AG09309 (cell line): ENCODE measurements at regions not wholly inside any gene's neighbourhood (a gene's known extent, or its start where the extent isn't known, plus 50 kb on each side); places are given as distances from the start of the nearest gene placed in this dataset.

Experiments used
- DNase-seq: peaks from one replicate; pipeline ENCODE4 v3.0.0-alpha.2; 2010; ENCODE audit warnings: low read depth
- H3K4me3 ChIP-seq: 2 replicates; pipeline ENCODE4 v1.5.1; 2011; ENCODE audit warnings: mild to moderate bottlenecking, low read depth, low read length, moderate library complexity; ENCODE audit not compliant: control insufficient read depth
- TF ChIP-seq, protein P1 (sequence below): IDR thresholded peaks from 2 replicates; pipeline ENCODE4 v1.5.1; 2011; ENCODE audit warnings: mild to moderate bottlenecking, low read depth, low read length, inconsistent platforms; ENCODE audit not compliant: insufficient read depth, control insufficient read depth; ENCODE audit errors: missing control alignments

DNA sequence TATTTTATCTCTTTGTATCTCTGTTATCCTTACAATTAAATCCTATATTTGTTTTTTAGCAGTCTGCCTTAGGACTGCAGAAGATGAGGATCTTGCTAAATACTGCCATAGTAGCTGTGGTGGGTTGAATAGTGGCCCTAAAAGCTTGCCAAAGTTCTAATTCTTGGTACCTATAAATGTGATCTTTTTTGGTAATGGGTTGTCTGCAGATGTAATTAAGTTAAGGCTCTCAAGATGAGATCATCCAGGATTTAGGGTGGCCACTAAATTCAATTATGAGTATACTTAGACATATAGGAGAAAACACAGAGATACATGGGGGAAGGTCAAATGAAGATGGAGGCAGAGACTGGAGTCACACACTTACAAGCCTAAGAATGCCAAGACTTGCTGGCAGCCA, 1753.7 kb downstream of the RPA4 start:
- no peak overlapping the region for H3K4me3 ChIP-seq
- TF ChIP-seq, protein P1, sequence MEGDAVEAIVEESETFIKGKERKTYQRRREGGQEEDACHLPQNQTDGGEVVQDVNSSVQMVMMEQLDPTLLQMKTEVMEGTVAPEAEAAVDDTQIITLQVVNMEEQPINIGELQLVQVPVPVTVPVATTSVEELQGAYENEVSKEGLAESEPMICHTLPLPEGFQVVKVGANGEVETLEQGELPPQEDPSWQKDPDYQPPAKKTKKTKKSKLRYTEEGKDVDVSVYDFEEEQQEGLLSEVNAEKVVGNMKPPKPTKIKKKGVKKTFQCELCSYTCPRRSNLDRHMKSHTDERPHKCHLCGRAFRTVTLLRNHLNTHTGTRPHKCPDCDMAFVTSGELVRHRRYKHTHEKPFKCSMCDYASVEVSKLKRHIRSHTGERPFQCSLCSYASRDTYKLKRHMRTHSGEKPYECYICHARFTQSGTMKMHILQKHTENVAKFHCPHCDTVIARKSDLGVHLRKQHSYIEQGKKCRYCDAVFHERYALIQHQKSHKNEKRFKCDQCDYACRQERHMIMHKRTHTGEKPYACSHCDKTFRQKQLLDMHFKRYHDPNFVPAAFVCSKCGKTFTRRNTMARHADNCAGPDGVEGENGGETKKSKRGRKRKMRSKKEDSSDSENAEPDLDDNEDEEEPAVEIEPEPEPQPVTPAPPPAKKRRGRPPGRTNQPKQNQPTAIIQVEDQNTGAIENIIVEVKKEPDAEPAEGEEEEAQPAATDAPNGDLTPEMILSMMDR, result no peak
- DNase-seq, result no peak

GRCh38 chrX:98646351-98646750, 1762.6 kb downstream of the RPA4 start:
- H3K4me3 ChIP-seq, result no peak overlapping the region
- DNase-seq, result no peak
- TF ChIP-seq, protein P1, result no peak

GRCh38 chrX:98654565-98654964, 1755.5 kb downstream of the PCDH19 start:
- TF ChIP-seq, protein P1, result no peak
- no peak overlapping the region for H3K4me3 ChIP-seq
- DNase-seq, result no peak
